Duodenal mucosa (tissue), 2 donors: ENCODE measurements at regions not wholly inside any gene's neighbourhood (a gene's known extent, or its start where the extent isn't known, plus 50 kb on each side); places are given as distances from the start of the nearest gene placed in this dataset.
A peak's percentile ranks its signal among the peaks of the same experiment; 100 is the strongest.

Experiments
- H3K27ac ChIP-seq: one replicate; pipeline ENCODE4 v1.7.0; 2013; ENCODE audit warnings: low read depth, low read length
- H3K27me3 ChIP-seq, 2 donors: one replicate each; pipeline ENCODE4 v1.7.0; 2013; ENCODE audit warnings: low read length in 2 of 2, control low read depth in 1 of 2; ENCODE audit not compliant: insufficient read depth in 2 of 2, control insufficient read depth in 1 of 2
- H3K36me3 ChIP-seq, 2 donors: one replicate each; pipeline ENCODE4 v1.7.0; 2013; ENCODE audit warnings: low read length in 2 of 2, control low read depth in 1 of 2; ENCODE audit not compliant: insufficient read depth in 2 of 2, control insufficient read depth in 1 of 2
- H3K4me1 ChIP-seq, 2 donors: one replicate each; pipeline ENCODE4 v1.7.0; 2013; ENCODE audit warnings: low read length in 2 of 2, control low read depth in 1 of 2; ENCODE audit not compliant: insufficient read depth in 2 of 2, control insufficient read depth in 1 of 2
- H3K4me3 ChIP-seq, 2 donors: one replicate each; pipeline ENCODE4 v1.7.0; 2013; ENCODE audit warnings: low read length in 2 of 2, low read depth in 1 of 2
- H3K9ac ChIP-seq, 2 donors: one replicate each; pipeline ENCODE4 v1.7.0; 2013; ENCODE audit warnings: low read length in 2 of 2, low read depth in 1 of 2
- H3K9me3 ChIP-seq, 2 donors: one replicate each; pipeline ENCODE4 v1.7.0; 2013; ENCODE audit warnings: low read length in 2 of 2, control low read depth in 1 of 2; ENCODE audit not compliant: control insufficient read depth in 1 of 2

DNA sequence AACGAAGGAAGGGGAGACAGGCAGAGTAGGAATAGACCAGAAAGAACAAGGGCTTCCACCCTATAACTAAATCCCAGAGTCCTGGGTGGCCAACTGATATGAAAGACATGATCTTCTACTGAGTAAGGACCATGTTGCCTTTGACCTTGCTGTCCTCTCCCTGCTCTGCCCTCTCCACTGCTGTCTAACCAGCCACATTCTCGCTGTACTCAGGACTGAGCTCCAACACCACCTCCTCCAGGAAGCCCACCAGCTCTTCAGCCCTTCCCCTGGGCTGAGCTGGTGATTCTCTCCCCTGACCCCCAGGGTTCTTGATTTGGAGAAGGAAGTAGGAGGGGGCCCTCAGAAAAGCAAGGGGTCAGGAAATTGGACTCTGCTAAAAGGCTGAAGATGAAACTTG, 159.2 kb downstream of the DICER1 start:
- no peak overlapping the region for H3K27ac ChIP-seq
- H3K27me3 ChIP-seq = peaks cover 7 to 10% of the 10 kb centered on the region in 2 donors
- no peak overlapping the region for H3K9ac ChIP-seq
- H3K4me1 ChIP-seq = no peaks in the 10 kb centered on the region
- H3K4me3 ChIP-seq = no peak overlapping the region
- no peaks in the 10 kb centered on the region for H3K36me3 ChIP-seq
- H3K9me3 ChIP-seq = no peaks in the 10 kb centered on the region

DNA sequence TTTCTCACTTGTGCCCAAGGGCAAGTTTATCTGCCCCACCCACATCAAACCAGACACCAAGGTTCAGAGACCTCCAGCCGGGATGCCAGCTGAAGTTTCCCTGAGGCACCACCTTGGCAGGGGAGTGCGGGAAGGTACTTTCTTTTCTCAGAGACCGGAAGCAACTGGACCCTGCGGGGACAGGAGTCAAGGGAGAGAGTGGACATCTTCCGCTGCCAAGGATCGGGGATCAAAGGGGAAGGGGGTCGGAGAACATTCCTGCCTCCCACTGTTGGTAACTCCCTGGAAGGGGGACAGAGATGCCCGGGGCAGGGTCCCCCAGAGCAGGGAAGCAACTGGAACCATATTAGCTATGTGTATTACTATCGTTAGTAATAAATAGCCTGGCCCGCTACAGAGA, 161.8 kb downstream of the DICER1 start:
- no peak overlapping the region for H3K27ac ChIP-seq
- no peak overlapping the region for H3K9ac ChIP-seq
- no peaks in the 10 kb centered on the region for H3K36me3 ChIP-seq
- no peak overlapping the region for H3K4me3 ChIP-seq
- no peaks in the 10 kb centered on the region for H3K9me3 ChIP-seq
- H3K4me1 ChIP-seq = no peaks in the 10 kb centered on the region
- H3K27me3 ChIP-seq = peaks cover 7 to 10% of the 10 kb centered on the region in 2 donors

DNA sequence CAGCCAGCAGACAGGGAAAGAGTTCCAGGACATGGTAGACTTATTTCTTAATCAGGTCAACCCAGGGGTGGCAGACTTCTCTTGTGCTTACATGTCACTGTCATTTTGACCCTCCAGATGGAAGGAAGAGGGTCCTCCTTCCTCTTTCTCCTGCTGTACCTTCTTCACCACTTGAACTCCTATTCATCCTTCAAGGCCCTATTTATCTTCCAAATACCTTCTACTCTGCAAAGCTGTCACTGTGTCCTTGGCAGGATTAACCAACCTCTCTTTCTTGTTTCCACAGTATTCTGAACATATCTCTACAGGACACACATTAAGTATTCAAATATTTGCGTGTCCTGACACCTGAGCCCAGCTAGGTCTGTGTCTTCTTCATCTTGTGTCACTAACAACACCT, 163.1 kb downstream of the DICER1 start:
- Histone ChIP-seq H3K27ac (no peak overlapping the region), H3K27me3 (peaks cover 7 to 16% of the 10 kb centered on the region in 2 donors), H3K9me3 (no peaks in the 10 kb centered on the region), H3K36me3 (no peaks in the 10 kb centered on the region), H3K4me1 (no peaks in the 10 kb centered on the region), H3K9ac (no peak overlapping the region), H3K4me3 (no peak overlapping the region)

DNA sequence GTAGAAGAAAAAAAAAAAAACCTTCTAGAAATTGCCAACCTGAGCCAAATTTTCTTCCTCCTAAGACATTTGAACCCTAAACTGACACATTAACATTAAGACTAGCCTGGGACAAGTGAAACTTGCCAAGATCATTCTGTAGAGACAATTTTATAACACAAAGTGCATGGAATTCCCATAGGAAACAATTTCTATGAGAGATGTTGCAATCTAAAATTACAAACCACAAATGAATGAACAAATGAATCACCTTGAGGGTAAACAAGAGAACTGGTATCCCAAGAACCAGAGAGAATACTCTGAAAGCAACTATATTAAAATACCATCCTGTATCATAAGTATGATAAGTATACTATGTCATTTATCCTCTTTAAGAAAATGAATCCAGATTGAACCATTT, 165.3 kb downstream of the DICER1 start:
- Histone ChIP-seq H3K27me3 (peaks cover 7 to 14% of the 10 kb centered on the region in 2 donors), H3K36me3 (no peaks in the 10 kb centered on the region), H3K4me1 (no peaks in the 10 kb centered on the region), H3K4me3 (no peak overlapping the region), H3K27ac (no peak overlapping the region), H3K9me3 (peaks cover 0 to 4% of the 10 kb centered on the region in 2 donors), H3K9ac (no peak overlapping the region)

DNA sequence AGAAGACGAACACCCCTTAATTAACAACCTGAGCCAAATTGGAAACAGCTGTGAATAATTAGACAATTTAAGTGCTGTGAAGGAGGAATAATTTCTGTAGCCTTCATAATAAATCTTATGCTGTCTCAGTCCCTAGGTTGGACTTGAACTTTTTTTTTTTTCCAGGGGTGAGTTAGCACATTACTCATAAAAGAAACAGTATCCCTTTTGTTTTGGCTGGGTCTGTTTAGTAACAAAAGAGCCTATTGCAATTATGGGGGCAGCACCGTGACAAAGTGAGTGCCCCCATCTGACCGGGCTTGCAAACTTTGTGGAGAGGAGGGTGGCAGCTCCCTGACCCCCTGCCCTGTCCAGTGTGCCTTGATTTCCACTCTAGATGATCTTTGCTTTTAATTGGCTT, 167.4 kb downstream of the DICER1 start:
- no peaks in the 10 kb centered on the region for H3K4me1 ChIP-seq
- H3K27me3 ChIP-seq = peaks cover 4 to 5% of the 10 kb centered on the region in 2 donors
- H3K9me3 ChIP-seq = peaks cover 0 to 4% of the 10 kb centered on the region in 2 donors
- no peak overlapping the region for H3K27ac ChIP-seq
- no peak overlapping the region for H3K4me3 ChIP-seq
- no peaks in the 10 kb centered on the region for H3K36me3 ChIP-seq
- H3K9ac ChIP-seq = no peak overlapping the region

DNA sequence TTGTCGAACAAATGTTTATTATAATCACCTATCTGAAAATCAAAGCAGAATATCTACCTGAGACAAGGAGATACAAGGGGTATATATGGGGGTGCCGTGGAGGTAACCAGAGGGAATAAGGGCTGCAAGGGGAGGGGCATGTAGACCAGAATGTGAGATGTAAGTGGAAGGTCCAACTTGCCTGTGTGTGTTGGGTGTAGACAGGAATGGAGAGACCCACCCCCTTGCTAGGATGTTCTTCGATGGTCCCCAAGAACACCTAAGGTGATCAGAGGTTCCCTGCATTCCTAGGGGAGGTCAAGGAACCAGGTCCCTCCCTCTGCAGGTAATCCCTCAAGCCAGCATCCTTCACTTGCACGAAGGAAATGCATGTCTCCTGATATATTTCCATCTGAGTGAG, 167.9 kb downstream of the DICER1 start:
- H3K36me3 ChIP-seq = no peaks in the 10 kb centered on the region
- no peak overlapping the region for H3K9ac ChIP-seq
- H3K27me3 ChIP-seq = peaks cover 0 to 5% of the 10 kb centered on the region in 2 donors
- no peak overlapping the region for H3K4me3 ChIP-seq
- H3K4me1 ChIP-seq = no peaks in the 10 kb centered on the region
- H3K27ac ChIP-seq = no peak overlapping the region
- peaks cover 0 to 4% of the 10 kb centered on the region in 2 donors for H3K9me3 ChIP-seq

DNA sequence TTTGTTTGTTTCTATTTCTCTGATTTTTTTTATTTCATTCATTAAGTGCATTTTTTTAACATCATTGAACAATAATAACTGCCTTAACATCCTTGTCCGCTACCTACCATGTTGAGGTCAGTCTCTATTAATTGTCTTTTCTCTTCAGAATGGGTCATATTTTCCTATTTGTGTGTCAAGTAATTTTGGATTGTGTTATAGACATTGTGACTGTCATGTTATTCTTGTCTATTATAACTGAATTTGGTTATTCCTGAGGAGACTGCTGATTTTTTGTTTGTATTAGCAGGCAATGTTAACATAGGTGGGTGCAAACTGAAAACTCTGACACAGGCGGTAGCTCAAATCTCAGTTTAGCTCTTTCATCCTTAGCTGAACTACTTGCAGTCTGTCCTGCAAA, 169.9 kb downstream of the DICER1 start:
- peaks cover 0 to 4% of the 10 kb centered on the region in 2 donors for H3K9me3 ChIP-seq
- H3K4me1 ChIP-seq = no peaks in the 10 kb centered on the region
- peaks cover 0 to 5% of the 10 kb centered on the region in 2 donors for H3K27me3 ChIP-seq
- H3K4me3 ChIP-seq = no peak overlapping the region
- H3K27ac ChIP-seq = no peak overlapping the region
- no peaks in the 10 kb centered on the region for H3K36me3 ChIP-seq
- H3K9ac ChIP-seq = no peak overlapping the region

DNA sequence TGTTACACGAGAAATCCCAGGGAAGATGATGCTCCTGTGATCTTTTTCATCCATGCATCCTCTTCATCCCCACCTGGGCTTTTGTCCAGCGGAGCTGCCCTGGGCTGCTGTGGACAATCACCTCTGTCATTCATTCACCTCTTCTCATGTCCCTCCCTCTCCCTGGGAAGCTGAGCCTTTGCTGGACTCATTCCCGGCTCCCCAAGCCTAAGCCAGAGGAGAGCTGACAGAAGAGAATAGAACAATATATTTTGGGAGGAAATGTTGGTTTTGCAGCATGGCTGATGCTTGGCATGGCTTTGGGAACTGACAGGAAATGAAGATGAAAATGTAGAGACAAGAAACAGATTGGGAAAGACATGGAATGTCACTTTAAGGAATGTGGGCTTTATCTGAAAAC, 177.4 kb downstream of the DICER1 start:
- peaks cover 13 to 24% of the 10 kb centered on the region in 2 donors for H3K4me1 ChIP-seq
- no peak overlapping the region for H3K27ac ChIP-seq
- H3K36me3 ChIP-seq = no peaks in the 10 kb centered on the region
- H3K9ac ChIP-seq = no peak overlapping the region
- H3K9me3 ChIP-seq = no peaks in the 10 kb centered on the region
- H3K27me3 ChIP-seq = no peaks in the 10 kb centered on the region
- no peak overlapping the region for H3K4me3 ChIP-seq

DNA sequence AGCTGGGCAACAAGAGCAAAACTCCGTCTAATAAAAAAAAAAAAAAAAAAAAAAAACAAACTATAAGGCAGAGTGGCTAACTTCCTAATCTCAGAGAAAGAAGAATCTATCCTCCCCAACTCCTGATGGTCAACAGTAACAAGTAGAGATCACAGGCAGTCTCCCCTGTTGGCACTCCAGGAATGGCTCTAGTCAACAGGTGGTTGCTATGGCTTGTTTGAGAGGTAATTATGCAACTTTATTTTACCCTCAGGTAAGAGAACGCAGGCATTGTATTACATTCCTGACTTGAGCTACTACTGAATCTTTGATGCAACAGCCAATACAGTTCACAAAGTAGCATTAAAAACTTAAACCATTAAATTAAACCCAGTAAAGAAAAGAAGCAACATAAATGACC, 180.3 kb downstream of the DICER1 start:
- H3K27me3 ChIP-seq = no peaks in the 10 kb centered on the region

DNA sequence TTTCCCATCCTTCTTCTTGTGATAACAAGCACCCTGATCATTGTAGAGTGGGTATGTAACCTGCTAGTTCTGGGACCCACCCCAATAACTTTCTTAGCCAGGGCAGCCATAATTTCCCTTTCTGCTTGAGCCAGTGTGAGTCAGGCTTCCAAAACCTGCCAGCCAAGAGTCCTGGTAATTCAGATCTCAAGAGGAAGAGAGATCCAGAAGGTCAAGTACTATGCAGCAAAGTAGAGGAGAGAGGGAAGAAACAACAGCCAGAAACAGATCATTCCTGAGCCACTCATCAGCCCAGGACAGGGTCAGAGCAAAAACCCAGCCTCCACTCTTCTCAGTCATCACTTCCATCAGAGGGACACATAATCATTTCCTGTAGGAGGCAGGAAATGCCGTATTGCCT, 182.0 kb downstream of the DICER1 start:
- no peak overlapping the region for H3K9ac ChIP-seq
- peak overlapping the region in 1 of 2 donors; percentile 12 for H3K4me3 ChIP-seq
- H3K9me3 ChIP-seq = no peaks in the 10 kb centered on the region
- no peaks in the 10 kb centered on the region for H3K27me3 ChIP-seq
- peaks cover 15 to 31% of the 10 kb centered on the region in 2 donors for H3K4me1 ChIP-seq
- H3K27ac ChIP-seq = peak overlapping the region; percentile 21
- H3K36me3 ChIP-seq = no peaks in the 10 kb centered on the region

More for the DNA sequence above, 180.3 kb downstream of the DICER1 start:
- H3K4me3 ChIP-seq = no peak overlapping the region
- H3K9ac ChIP-seq = no peak overlapping the region
- peaks cover 15 to 31% of the 10 kb centered on the region in 2 donors for H3K4me1 ChIP-seq
- no peaks in the 10 kb centered on the region for H3K9me3 ChIP-seq
- no peaks in the 10 kb centered on the region for H3K36me3 ChIP-seq
- no peak overlapping the region for H3K27ac ChIP-seq

DNA sequence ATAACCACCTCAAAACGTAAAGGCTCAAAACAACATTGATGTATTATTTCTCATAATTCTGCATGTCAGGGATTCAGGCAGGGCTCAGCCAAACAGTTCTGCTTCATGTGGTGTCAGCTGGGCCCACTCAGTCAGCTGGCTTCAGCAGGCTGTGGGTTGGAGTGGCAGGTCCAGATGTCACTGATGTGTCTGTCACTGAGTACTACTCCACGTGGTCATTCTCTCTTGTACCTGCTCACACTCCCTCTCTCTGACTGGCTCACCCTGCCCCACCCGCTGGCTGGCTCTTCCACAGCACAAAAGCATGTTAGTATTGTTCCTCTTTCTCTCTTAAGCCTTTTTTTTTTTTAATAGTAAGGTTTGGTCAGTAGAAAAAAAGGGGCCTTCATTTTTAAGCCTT, 182.4 kb downstream of the DICER1 start:
- no peaks in the 10 kb centered on the region for H3K36me3 ChIP-seq
- H3K27me3 ChIP-seq = no peaks in the 10 kb centered on the region
- H3K9me3 ChIP-seq = no peaks in the 10 kb centered on the region
- H3K9ac ChIP-seq = peak overlapping the region in 1 of 2 donors; percentile 26
- H3K4me1 ChIP-seq = peaks cover 14 to 28% of the 10 kb centered on the region in 2 donors
- peak overlapping the region; percentile 26 to 42 for H3K4me3 ChIP-seq
- peak overlapping the region; percentile 55 for H3K27ac ChIP-seq
